ENCODE measurements at regions not wholly inside any gene's neighbourhood (a gene's known extent, or its start where the extent isn't known, plus 50 kb on each side); places are given as distances from the start of the nearest gene placed in this dataset.

DNA sequence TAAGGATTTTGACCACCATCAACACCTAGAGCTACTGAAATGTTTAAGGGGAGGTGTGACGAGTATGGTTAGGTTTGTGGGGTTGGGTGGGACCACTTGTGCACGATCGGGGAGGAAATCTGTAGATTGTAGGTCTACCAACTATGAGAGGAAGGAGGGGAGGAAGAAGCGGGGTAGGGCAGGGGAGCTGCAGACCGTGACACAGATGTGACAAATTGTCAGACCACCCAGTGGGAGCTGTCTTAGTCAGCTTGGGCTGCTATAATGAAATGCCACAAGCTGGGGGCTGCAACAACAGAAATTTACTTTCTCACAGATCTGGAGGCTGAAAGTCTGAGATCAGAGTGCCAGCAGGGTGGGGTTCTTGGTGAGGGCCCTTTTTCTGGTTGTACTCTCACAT lies 62.2 kb upstream of the ARGLU1 start:
- ATAC-seq = no peak

GRCh38 chr13:106628936-106629659 lies 61.2 kb upstream of the ARGLU1 start:
- TF ChIP-seq POU6F1 (CRISPR knock-in tag; IDR thresholded peaks at IDR 0.05; ENCODE audit: borderline replicate concordance, low read depth) = no peak
- no peak for TF ChIP-seq PATZ1 (CRISPR knock-in tag; IDR thresholded peaks at IDR 0.05; ENCODE audit: borderline replicate concordance)
- no peak for TF ChIP-seq TCF4 (CRISPR knock-in tag; IDR thresholded peaks at IDR 0.05; ENCODE audit: borderline replicate concordance)
- TF ChIP-seq TOX (CRISPR knock-in tag; IDR thresholded peaks at IDR 0.05; ENCODE audit: borderline replicate concordance) = no peak
- TF ChIP-seq ZNF8 (CRISPR knock-in tag; IDR thresholded peaks at IDR 0.05) = no peak
- TF ChIP-seq, protein P1, sequence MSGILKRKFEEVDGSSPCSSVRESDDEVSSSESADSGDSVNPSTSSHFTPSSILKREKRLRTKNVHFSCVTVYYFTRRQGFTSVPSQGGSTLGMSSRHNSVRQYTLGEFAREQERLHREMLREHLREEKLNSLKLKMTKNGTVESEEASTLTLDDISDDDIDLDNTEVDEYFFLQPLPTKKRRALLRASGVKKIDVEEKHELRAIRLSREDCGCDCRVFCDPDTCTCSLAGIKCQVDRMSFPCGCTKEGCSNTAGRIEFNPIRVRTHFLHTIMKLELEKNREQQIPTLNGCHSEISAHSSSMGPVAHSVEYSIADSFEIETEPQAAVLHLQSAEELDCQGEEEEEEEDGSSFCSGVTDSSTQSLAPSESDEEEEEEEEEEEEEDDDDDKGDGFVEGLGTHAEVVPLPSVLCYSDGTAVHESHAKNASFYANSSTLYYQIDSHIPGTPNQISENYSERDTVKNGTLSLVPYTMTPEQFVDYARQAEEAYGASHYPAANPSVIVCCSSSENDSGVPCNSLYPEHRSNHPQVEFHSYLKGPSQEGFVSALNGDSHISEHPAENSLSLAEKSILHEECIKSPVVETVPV (CRISPR knock-in tag; IDR thresholded peaks at IDR 0.05) = no peak
- no peak for TF ChIP-seq ZC3H10 (CRISPR knock-in tag; IDR thresholded peaks at IDR 0.05)
- TF ChIP-seq CSDC2 (CRISPR knock-in tag; IDR thresholded peaks at IDR 0.05) = no peak
- TF ChIP-seq ZFP30 (CRISPR knock-in tag; IDR thresholded peaks at IDR 0.05) = no peak
- TF ChIP-seq ZNF565 (CRISPR knock-in tag; conservative IDR thresholded peaks at IDR 0.05; ENCODE audit: low read depth) = no peak
- TF ChIP-seq BACH2 (CRISPR knock-in tag; IDR thresholded peaks at IDR 0.05; ENCODE audit: borderline replicate concordance) = no peak
- no peak for TF ChIP-seq ZFP3 (CRISPR knock-in tag; IDR thresholded peaks at IDR 0.05)
- no peak for TF ChIP-seq PPARA (CRISPR knock-in tag; IDR thresholded peaks at IDR 0.05; ENCODE audit: borderline replicate concordance)
- TF ChIP-seq ZNF70 (CRISPR knock-in tag; IDR thresholded peaks at IDR 0.05) = no peak

More for the DNA sequence above, 62.2 kb upstream of the ARGLU1 start:
- TF ChIP-seq GLIS3 (CRISPR knock-in tag; IDR thresholded peaks at IDR 0.05) (no peak), PPARA (CRISPR knock-in tag; IDR thresholded peaks at IDR 0.05; ENCODE audit: borderline replicate concordance) (no peak), ZFP3 (CRISPR knock-in tag; IDR thresholded peaks at IDR 0.05) (no peak), ARNTL (CRISPR knock-in tag; IDR thresholded peaks at IDR 0.05; ENCODE audit: borderline replicate concordance, low read depth) (no peak)

GRCh38 chr13:106626473-106626872 lies 58.5 kb upstream of the ARGLU1 start:
- no peak for ATAC-seq
- no peak for TF ChIP-seq ZFP3 (CRISPR knock-in tag; IDR thresholded peaks at IDR 0.05)
- TF ChIP-seq PATZ1 (CRISPR knock-in tag; IDR thresholded peaks at IDR 0.05; ENCODE audit: borderline replicate concordance) = no peak
- no peak for TF ChIP-seq TCF4 (CRISPR knock-in tag; IDR thresholded peaks at IDR 0.05; ENCODE audit: borderline replicate concordance)
- no peak for TF ChIP-seq ARNTL (CRISPR knock-in tag; IDR thresholded peaks at IDR 0.05; ENCODE audit: borderline replicate concordance, low read depth)
- TF ChIP-seq CREB5 (CRISPR knock-in tag; IDR thresholded peaks at IDR 0.05; ENCODE audit: low read depth) = no peak
- no peak for TF ChIP-seq ZNF565 (CRISPR knock-in tag; conservative IDR thresholded peaks at IDR 0.05; ENCODE audit: low read depth)
- no peak for TF ChIP-seq ISL1 (CRISPR knock-in tag; IDR thresholded peaks at IDR 0.05)
- TF ChIP-seq GLIS3 (CRISPR knock-in tag; IDR thresholded peaks at IDR 0.05) = no peak
- no peak for TF ChIP-seq RARB (CRISPR knock-in tag; IDR thresholded peaks at IDR 0.05)

More at GRCh38 chr13:106628936-106629659, 61.2 kb upstream of the ARGLU1 start:
- no peak for ATAC-seq

GRCh38 chr13:106625578-106625977 lies 57.6 kb upstream of the ARGLU1 start:
- ATAC-seq = no peak
- no peak for TF ChIP-seq ZNF8 (CRISPR knock-in tag; IDR thresholded peaks at IDR 0.05)
- no peak for TF ChIP-seq ZFP3 (CRISPR knock-in tag; IDR thresholded peaks at IDR 0.05)
